Gastroesophageal sphincter (tissue), 4 donors: ENCODE measurements at regions not wholly inside any gene's neighbourhood (a gene's known extent, or its start where the extent isn't known, plus 50 kb on each side); places are given as distances from the start of the nearest gene placed in this dataset.

ENCODE experiments used
- ATAC-seq: fragments of 150-250 bp; one replicate; pipeline ENCODE4 v1.9.1; 2016; ENCODE audit warnings: mild to moderate bottlenecking, moderate library complexity
- H3K27ac ChIP-seq, 4 donors: fragments of 200-600 bp; sonication (generic) in 3 of 4; 1 replicate in 3 of 4; 2 replicates in 1 of 4; pipeline ENCODE4 v1.5.1; 2016 to 2019
- H3K27me3 ChIP-seq: fragments of 200-600 bp; sonication (generic); one replicate; pipeline ENCODE4 v1.5.1; 2019
- H3K36me3 ChIP-seq, 2 donors: fragments of 200-600 bp; sonication (generic); one replicate each; pipeline ENCODE4 v1.5.1; 2019; ENCODE audit warnings: control low read depth in 1 of 2
- H3K4me1 ChIP-seq, 3 donors: fragments of 200-600 bp; sonication (generic); 1 replicate in 2 of 3; 2 replicates in 1 of 3; pipeline ENCODE4 v1.5.1; 2016 to 2019; ENCODE audit warnings: control low read depth in 2 of 3
- H3K4me3 ChIP-seq, 2 donors: fragments of 200-600 bp; sonication (generic); one replicate each; pipeline ENCODE4 v1.5.1; 2019; ENCODE audit warnings: mild to moderate bottlenecking in 1 of 2, moderate library complexity in 1 of 2
- H3K9me3 ChIP-seq, 3 donors: fragments of 200-600 bp; sonication (generic); one replicate each; pipeline ENCODE4 v1.5.1; 2017 to 2019; ENCODE audit warnings: control low read depth in 2 of 3
- EP300 ChIP-seq: sonication (generic); formaldehyde crosslinking; IDR thresholded peaks from one replicate; pipeline ENCODE4 v1.6.1; 2017; ENCODE audit warnings: antibody characterized with exemption, mild to moderate bottlenecking
- POLR2A ChIP-seq, 2 donors: fragments of 450-650 bp; IDR thresholded peaks; one replicate each; pipeline ENCODE4 v1.6.1; 2017; ENCODE audit warnings: antibody characterized with exemption in 2 of 2, mild to moderate bottlenecking in 2 of 2, moderate library complexity in 1 of 2
- POLR2AphosphoS5 ChIP-seq: sonication (generic); formaldehyde crosslinking; IDR thresholded peaks from one replicate; pipeline ENCODE4 v1.6.1; 2017; ENCODE audit warnings: antibody characterized with exemption
- WGBS, 2 donors: methylation state at CpG; one replicate each; pipeline ENCODE4 v1.1.5; 2018; ENCODE audit warnings: low coverage in 1 of 2; 5-methylcytosine and 5-hydroxymethylcytosine counted together
- TF ChIP-seq, protein P1 (sequence below), 4 experiments: fragments of 200-600 bp in 2 of 4; fragments of 450-650 bp in 2 of 4; sonication (generic) in 1 of 4; IDR thresholded peaks; one replicate each; pipeline ENCODE4 v1.5.1; 2017 to 2019; ENCODE audit warnings: antibody characterized with exemption in 4 of 4, mild to moderate bottlenecking in 2 of 4, moderate library complexity in 2 of 4

DNA sequence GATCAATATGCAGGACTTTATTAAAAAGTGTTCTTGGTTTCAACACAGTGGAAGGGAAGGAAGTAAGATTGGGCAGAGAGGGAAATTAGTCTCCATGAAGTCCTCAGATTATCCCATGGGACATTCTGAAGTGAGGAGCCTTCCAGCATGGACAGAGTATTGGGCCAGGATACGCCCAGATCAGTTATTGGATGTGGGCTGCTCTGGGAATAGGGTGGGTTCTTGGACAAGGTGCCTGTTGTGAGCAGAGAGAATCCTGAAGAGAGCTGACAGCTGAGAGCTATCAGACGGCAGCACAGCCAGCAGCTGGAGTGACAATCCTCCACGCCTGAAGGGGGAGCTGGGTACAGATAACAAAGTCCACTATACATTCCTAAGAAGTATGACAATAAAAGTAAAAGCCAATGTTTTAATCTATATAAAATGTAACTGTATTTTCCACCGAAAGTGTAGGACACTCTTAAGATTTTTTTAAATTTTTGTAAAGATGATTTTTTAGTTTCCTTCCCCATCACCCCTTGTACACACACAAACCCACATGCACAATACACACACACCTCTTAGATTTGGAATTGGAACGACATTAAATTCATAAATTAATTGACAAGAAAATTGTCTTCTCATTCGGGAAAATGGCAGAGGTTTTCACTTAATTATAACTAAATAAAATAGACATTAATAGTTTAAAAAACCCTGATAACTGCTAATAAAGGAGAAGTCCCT is 107.8 kb downstream of the FBXO5 start:
- H3K4me1 ChIP-seq = no peaks in the 10 kb centered on the region
- no peaks in the 10 kb centered on the region for H3K27me3 ChIP-seq
- no peak overlapping the region for H3K27ac ChIP-seq
- H3K9me3 ChIP-seq = peaks cover 0 to 10% (median 0%) of the 10 kb centered on the region in 3 donors
- ATAC-seq = no peak
- WGBS, 2 donors = 47 to 59% methylated on average over 5 to 6 of the region's 6 CpGs
- no peaks in the 10 kb centered on the region for H3K36me3 ChIP-seq
- no peak for TF ChIP-seq POLR2A (IDR thresholded peaks at IDR 0.05)
- no peak for TF ChIP-seq POLR2AphosphoS5
- no peak for TF ChIP-seq EP300
- TF ChIP-seq, protein P1, sequence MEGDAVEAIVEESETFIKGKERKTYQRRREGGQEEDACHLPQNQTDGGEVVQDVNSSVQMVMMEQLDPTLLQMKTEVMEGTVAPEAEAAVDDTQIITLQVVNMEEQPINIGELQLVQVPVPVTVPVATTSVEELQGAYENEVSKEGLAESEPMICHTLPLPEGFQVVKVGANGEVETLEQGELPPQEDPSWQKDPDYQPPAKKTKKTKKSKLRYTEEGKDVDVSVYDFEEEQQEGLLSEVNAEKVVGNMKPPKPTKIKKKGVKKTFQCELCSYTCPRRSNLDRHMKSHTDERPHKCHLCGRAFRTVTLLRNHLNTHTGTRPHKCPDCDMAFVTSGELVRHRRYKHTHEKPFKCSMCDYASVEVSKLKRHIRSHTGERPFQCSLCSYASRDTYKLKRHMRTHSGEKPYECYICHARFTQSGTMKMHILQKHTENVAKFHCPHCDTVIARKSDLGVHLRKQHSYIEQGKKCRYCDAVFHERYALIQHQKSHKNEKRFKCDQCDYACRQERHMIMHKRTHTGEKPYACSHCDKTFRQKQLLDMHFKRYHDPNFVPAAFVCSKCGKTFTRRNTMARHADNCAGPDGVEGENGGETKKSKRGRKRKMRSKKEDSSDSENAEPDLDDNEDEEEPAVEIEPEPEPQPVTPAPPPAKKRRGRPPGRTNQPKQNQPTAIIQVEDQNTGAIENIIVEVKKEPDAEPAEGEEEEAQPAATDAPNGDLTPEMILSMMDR (IDR thresholded peaks at IDR 0.05) = no peak
- no peak overlapping the region for H3K4me3 ChIP-seq

DNA sequence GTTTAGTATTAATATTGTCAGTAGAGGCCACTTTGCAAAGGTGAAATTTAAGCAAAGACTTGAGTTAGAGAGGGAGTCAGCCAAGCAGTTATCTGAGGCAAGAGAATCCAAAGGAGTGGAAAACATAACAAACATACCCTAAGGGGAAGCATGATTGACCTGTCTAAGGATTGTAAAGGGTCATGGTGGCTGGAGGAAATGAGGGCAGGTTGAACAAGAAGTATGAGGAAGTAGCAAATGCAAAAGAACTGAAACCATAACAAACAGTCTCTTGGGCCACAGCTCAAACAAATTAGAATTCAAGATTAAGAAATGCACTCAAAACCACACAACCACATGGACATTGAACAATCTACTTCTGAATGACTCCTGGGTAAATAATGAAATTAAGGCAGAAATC is 103.2 kb downstream of the FBXO5 start:
- no peaks in the 10 kb centered on the region for H3K4me1 ChIP-seq
- H3K27me3 ChIP-seq = no peaks in the 10 kb centered on the region
- no peak overlapping the region for H3K27ac ChIP-seq
- H3K36me3 ChIP-seq = no peaks in the 10 kb centered on the region
- no peak for ATAC-seq
- H3K4me3 ChIP-seq = no peak overlapping the region
- H3K9me3 ChIP-seq = peaks cover 0 to 29% (median 0%) of the 10 kb centered on the region in 3 donors
- TF ChIP-seq POLR2A (IDR thresholded peaks at IDR 0.05) = no peak
- TF ChIP-seq EP300 = no peak
- TF ChIP-seq, protein P1 (IDR thresholded peaks at IDR 0.05) = no peak
- no peak for TF ChIP-seq POLR2AphosphoS5

DNA sequence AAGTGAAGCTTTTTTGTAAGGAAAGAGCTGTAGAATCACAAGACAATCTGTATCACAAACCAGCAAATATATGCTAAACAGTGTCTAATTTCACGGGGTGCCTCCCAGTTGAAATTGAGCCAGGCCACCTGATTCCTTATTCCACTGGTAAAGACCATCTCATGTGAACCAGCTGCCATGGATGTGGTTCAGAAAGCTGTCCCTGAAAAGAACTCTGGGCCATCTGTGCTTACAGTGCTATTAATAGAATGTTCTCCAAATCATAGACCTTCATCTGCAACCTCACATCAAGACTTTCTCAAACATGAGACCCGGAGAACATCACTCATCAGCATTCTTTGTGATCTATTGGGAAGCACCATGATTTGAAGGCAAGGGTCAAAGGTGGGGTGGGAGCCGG is 89.7 kb downstream of the FBXO5 start:
- 71 to 80% methylated on average over 1 to 3 of the region's 3 CpGs for WGBS, 2 donors
- H3K36me3 ChIP-seq = no peaks in the 10 kb centered on the region

DNA sequence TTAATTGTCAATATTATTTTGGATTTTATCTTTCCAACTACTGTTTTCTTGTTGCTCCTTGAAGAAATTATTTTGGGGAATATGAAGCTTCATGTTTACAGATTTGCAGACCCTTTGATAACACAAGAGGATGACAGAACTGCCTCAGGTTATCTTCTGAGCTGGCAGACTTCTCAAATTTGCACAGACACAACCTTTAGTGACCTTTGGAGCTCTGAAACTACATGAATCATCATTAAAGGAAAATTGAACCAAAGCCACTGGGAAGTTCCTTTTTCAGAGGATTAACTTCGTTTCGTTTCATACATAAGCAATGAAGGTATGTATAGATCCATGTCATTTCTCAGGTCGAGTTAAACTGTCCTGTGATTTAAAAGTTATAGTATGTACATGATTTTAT is 85.9 kb downstream of the FBXO5 start:
- no peak overlapping the region for H3K27ac ChIP-seq
- H3K4me3 ChIP-seq = no peak overlapping the region
- ATAC-seq = no peak
- no peaks in the 10 kb centered on the region for H3K36me3 ChIP-seq
- H3K27me3 ChIP-seq = peaks cover 9% of the 10 kb centered on the region
- H3K9me3 ChIP-seq = no peaks in the 10 kb centered on the region
- WGBS, 2 donors = 21 to 23% methylated on average over 3 of the region's 3 CpGs
- TF ChIP-seq POLR2AphosphoS5 = no peak
- no peak for TF ChIP-seq EP300
- no peak for TF ChIP-seq POLR2A (IDR thresholded peaks at IDR 0.05)
- TF ChIP-seq, protein P1 (IDR thresholded peaks at IDR 0.05) = no peak
- no peaks in the 10 kb centered on the region for H3K4me1 ChIP-seq

More for the DNA sequence above, 89.7 kb downstream of the FBXO5 start:
- H3K27me3 ChIP-seq = peaks cover 3% of the 10 kb centered on the region
- TF ChIP-seq POLR2A (IDR thresholded peaks at IDR 0.05) (no peak), POLR2AphosphoS5 (no peak)
- TF ChIP-seq, protein P1 (IDR thresholded peaks at IDR 0.05) = no peak
- no peak overlapping the region for H3K27ac ChIP-seq
- no peaks in the 10 kb centered on the region for H3K4me1 ChIP-seq
- H3K9me3 ChIP-seq = no peaks in the 10 kb centered on the region
- no peak for ATAC-seq
- no peak overlapping the region for H3K4me3 ChIP-seq

DNA sequence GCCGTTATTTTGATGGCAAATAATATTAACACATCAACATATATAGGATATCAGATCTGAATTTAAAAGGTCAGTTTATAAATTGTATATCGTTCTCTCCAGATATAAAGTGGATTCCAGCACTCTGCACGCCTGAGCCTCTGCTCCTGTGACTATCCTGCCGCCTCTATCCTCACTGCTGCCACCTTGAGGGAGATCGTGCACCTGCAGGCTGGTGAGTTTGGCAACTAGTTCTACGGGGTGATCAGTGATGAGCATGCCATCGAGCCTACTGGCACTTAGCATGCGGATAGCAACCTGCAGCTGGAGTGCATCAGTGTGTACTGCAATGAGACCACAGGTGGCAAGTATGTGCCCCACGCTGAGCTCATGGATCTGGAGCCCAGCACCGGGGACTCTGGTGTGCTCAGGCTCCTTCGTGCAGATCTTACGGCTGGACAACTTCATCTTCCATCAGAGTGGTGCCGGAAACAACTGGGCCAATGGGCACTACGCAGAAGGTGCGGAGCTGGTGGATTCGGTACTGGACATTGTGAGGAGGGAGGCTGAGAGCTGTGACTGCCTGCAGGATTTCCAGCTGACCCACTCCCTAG is 84.9 kb downstream of the FBXO5 start:
- 8 to 25% methylated on average over 7 to 9 of the region's 16 CpGs for WGBS, 2 donors
- H3K36me3 ChIP-seq = no peaks in the 10 kb centered on the region
- TF ChIP-seq POLR2AphosphoS5 = no peak
- TF ChIP-seq, protein P1 (IDR thresholded peaks at IDR 0.05) = peak in 3 of 4 experiments; percentile 23 to 77 (median 48)
- no peak overlapping the region for H3K4me3 ChIP-seq
- H3K27me3 ChIP-seq = peaks cover 9% of the 10 kb centered on the region
- H3K27ac ChIP-seq = no peak overlapping the region
- no peaks in the 10 kb centered on the region for H3K9me3 ChIP-seq
- no peaks in the 10 kb centered on the region for H3K4me1 ChIP-seq
- ATAC-seq = peak; percentile 34
